HEK293 (cell line): ENCODE measurements at regions not wholly inside any gene's neighbourhood (a gene's known extent, or its start where the extent isn't known, plus 50 kb on each side); places are given as distances from the start of the nearest gene placed in this dataset.

Source experiments
- CTCF ChIA-PET: fragments of 350-600 bp; formaldehyde crosslinking; extraction: SDS; loops from one replicate; lab custom pipeline; 2021; ENCODE audit warnings: antibody characterized with exemption; lab: Yijun Ruan, JAX
- POLR2A ChIA-PET: fragments of 300-600 bp; formaldehyde crosslinking; extraction: SDS; loops from one replicate; lab custom pipeline; 2020; ENCODE audit warnings: antibody characterized with exemption, inconsistent platforms; lab: Yijun Ruan, JAX
- H3K27ac ChIP-seq: fragments of 200-500 bp; sonication (Bioruptor generic); 2 replicates; pipeline ENCODE4 v1.5.1; 2014; ENCODE audit warnings: low read depth, low read length, control low read depth, inconsistent platforms; ENCODE audit errors: extremely low read depth
- H3K36me3 ChIP-seq, 2 experiments: fragments of 200-500 bp in 1 of 2; sonication (Bioruptor generic) in 1 of 2; 1 replicate in 1 of 2; 2 replicates in 1 of 2; pipeline ENCODE4 v1.5.1; 2014 to 2017; ENCODE audit warnings: inconsistent platforms in 2 of 2, low read length in 2 of 2; ENCODE audit not compliant: control insufficient read depth in 2 of 2, insufficient read depth in 1 of 2
- H3K4me1 ChIP-seq: fragments of 200-500 bp; sonication (Bioruptor generic); 2 replicates; pipeline ENCODE4 v1.5.1; 2014; ENCODE audit warnings: mild to moderate bottlenecking, low read length, inconsistent platforms; ENCODE audit not compliant: control insufficient read depth, insufficient read depth
- H3K4me3 ChIP-seq: 2 replicates; pipeline ENCODE4 v1.5.1; 2011; ENCODE audit warnings: low read depth, mild to moderate bottlenecking, control low read depth, low read length, moderate library complexity
- H3K9me3 ChIP-seq: fragments of 200-500 bp; sonication (Bioruptor generic); 2 replicates; pipeline ENCODE4 v1.5.1; 2014; ENCODE audit warnings: low read depth, low read length, inconsistent platforms; ENCODE audit not compliant: control insufficient read depth, insufficient read depth
- BCL6B ChIP-seq: fragments of 450-650 bp; formaldehyde crosslinking; IDR thresholded peaks from 2 replicates; pipeline ENCODE4 v1.5.1; 2017; ENCODE audit warnings: missing biosample characterization, missing genetic modification characterization
- PRDM2 ChIP-seq: fragments of 450-650 bp; formaldehyde crosslinking; IDR thresholded peaks from 2 replicates; pipeline ENCODE4 v1.5.1; 2016; ENCODE audit warnings: missing biosample characterization, missing genetic modification characterization, borderline replicate concordance
- PRDM6 ChIP-seq: fragments of 450-650 bp; formaldehyde crosslinking; IDR thresholded peaks from 2 replicates; pipeline ENCODE4 v1.5.1; 2017; ENCODE audit warnings: missing biosample characterization, missing genetic modification characterization
- ZBTB7A ChIP-seq: fragments of 450-650 bp; formaldehyde crosslinking; IDR thresholded peaks from 2 replicates; pipeline ENCODE4 v1.5.1; 2016; ENCODE audit warnings: low read depth, missing biosample characterization, missing genetic modification characterization
- ZFP69B ChIP-seq: fragments of 450-650 bp; formaldehyde crosslinking; IDR thresholded peaks from 2 replicates; pipeline ENCODE4 v1.5.1; 2016; ENCODE audit warnings: missing biosample characterization, missing genetic modification characterization
- ZNF280D ChIP-seq: fragments of 450-650 bp; formaldehyde crosslinking; IDR thresholded peaks from 2 replicates; pipeline ENCODE4 v1.5.1; 2016; ENCODE audit warnings: missing biosample characterization, missing genetic modification characterization
- ZNF362 ChIP-seq: fragments of 450-650 bp; formaldehyde crosslinking; IDR thresholded peaks from 2 replicates; pipeline ENCODE4 v1.5.1; 2016; ENCODE audit warnings: missing biosample characterization, missing genetic modification characterization
- ZNF555 ChIP-seq: fragments of 450-650 bp; formaldehyde crosslinking; conservative IDR thresholded peaks from 2 replicates; pipeline ENCODE4 v1.5.1; 2017; ENCODE audit warnings: missing biosample characterization, mild to moderate bottlenecking, missing genetic modification characterization, inconsistent platforms
- ZNF585B ChIP-seq: fragments of 450-650 bp; formaldehyde crosslinking; IDR thresholded peaks from 2 replicates; pipeline ENCODE4 v1.5.1; 2016; ENCODE audit warnings: missing biosample characterization, missing genetic modification characterization
- ZNF670 ChIP-seq: fragments of 450-650 bp; formaldehyde crosslinking; IDR thresholded peaks from 2 replicates; pipeline ENCODE4 v1.5.1; 2016; ENCODE audit warnings: missing biosample characterization, missing genetic modification characterization, low read depth
- ZNF701 ChIP-seq: fragments of 450-650 bp; formaldehyde crosslinking; IDR thresholded peaks from 2 replicates; pipeline ENCODE4 v1.5.1; 2016; ENCODE audit warnings: missing biosample characterization, missing genetic modification characterization
- ZNF707 ChIP-seq: fragments of 450-650 bp; formaldehyde crosslinking; IDR thresholded peaks from 2 replicates; pipeline ENCODE4 v1.5.1; 2016; ENCODE audit warnings: missing biosample characterization, missing genetic modification characterization
- ZNF747 ChIP-seq: fragments of 450-650 bp; formaldehyde crosslinking; IDR thresholded peaks from 2 replicates; pipeline ENCODE4 v1.5.1; 2016; ENCODE audit warnings: missing biosample characterization, missing genetic modification characterization
- ZNF792 ChIP-seq: fragments of 450-650 bp; formaldehyde crosslinking; IDR thresholded peaks from 2 replicates; pipeline ENCODE4 v1.5.1; 2016; ENCODE audit warnings: missing biosample characterization, missing genetic modification characterization

- ChIA-PET POLR2A (no interaction called here), CTCF (interaction anchor here (0.6 kb wide), 2 partner anchors 13 to 87 kb away, joined by 3 read pairs; no protein-coding TSS in a partner anchor)
- Histone ChIP-seq H3K4me3 (no peak overlapping the region), H3K36me3 (no peaks in the 10 kb centered on the region), H3K9me3 (no peaks in the 10 kb centered on the region), H3K4me1 (no peaks in the 10 kb centered on the region), H3K27ac (no peak overlapping the region)
- TF ChIP-seq ZBTB7A (no peak), ZNF792 (tag by site-specific recombination) (no peak), ZNF670 (tag by site-specific recombination) (no peak), PRDM6 (tag by site-specific recombination) (no peak), BCL6B (no peak)
Observed at GRCh38 chr5:117204926-117205869, 630.6 kb upstream of the SEMA6A start.

- no peak overlapping the region for H3K27ac ChIP-seq
- POLR2A ChIA-PET: no interaction called here
- TF ChIP-seq ZNF362 (tag by site-specific recombination): no peak
- TF ChIP-seq ZNF585B (tag by site-specific recombination): 0 out of 2 replicates have a peak, but pooled peaks have one; percentile 5
- TF ChIP-seq, all 188 proteins: peak for 1
- H3K36me3 ChIP-seq: no peaks in the 10 kb centered on the region
- no peak overlapping the region for H3K4me3 ChIP-seq
- no peaks in the 10 kb centered on the region for H3K4me1 ChIP-seq
- CTCF ChIA-PET: interaction anchor here (0.6 to 0.7 kb wide), 2 partner anchors 44 to 86 kb away, joined by 3 to 4 read pairs; no protein-coding TSS in a partner anchor
- no peaks in the 10 kb centered on the region for H3K9me3 ChIP-seq
Observed at GRCh38 chr5:117204404-117204803, 629.8 kb upstream of the SEMA6A start.

GRCh38 chr5:117203584-117203983, 629.0 kb upstream of the SEMA6A start:
- no peaks in the 10 kb centered on the region for H3K4me1 ChIP-seq
- no peaks in the 10 kb centered on the region for H3K36me3 ChIP-seq
- no peak overlapping the region for H3K4me3 ChIP-seq
- POLR2A ChIA-PET: no interaction called here
- H3K9me3 ChIP-seq: no peaks in the 10 kb centered on the region
- no peak overlapping the region for H3K27ac ChIP-seq
- CTCF ChIA-PET: no interaction called here
- TF ChIP-seq ZNF747 (tag by site-specific recombination) (no peak), ZFP69B (tag by site-specific recombination) (no peak), ZNF707 (tag by site-specific recombination) (no peak), ZNF701 (tag by site-specific recombination) (no peak), ZNF555 (tag by site-specific recombination) (no peak), PRDM2 (no peak), ZNF280D (no peak), ZNF585B (tag by site-specific recombination) (no peak)
